OCI-LY7 (cell line): ENCODE measurements at regions not wholly inside any gene's neighbourhood (a gene's known extent, or its start where the extent isn't known, plus 50 kb on each side); places are given as distances from the start of the nearest gene placed in this dataset.
"Not testable (repeated sequence)": the region's sequence is repeated elsewhere in the genome, so short reads cannot be mapped to it uniquely, and the experiment has no call there.

Source experiments
- BruUV-seq: library from RNA; stranded (reverse); fragments of 400-500 nt; replicated peaks from 2 replicates; lab custom pipeline; 2021; lab: Mats Ljungman, UMichigan
- CTCF ChIA-PET: fragments of 300-600 bp; sonication (Branson Sonifier 250); formaldehyde crosslinking; loops from one replicate; lab custom pipeline; 2022; ENCODE audit warnings: antibody characterized with exemption; ENCODE audit not compliant: unreplicated experiment; lab: Charles Lee
- POLR2A ChIA-PET: fragments of 300-600 bp; sonication (Branson Sonifier 250); formaldehyde crosslinking; loops from one replicate; lab custom pipeline; 2022; ENCODE audit warnings: antibody characterized with exemption; lab: Charles Lee
- DNase-seq: peaks from one replicate; pipeline ENCODE4 v3.0.0-alpha.2; 2015; ENCODE audit warnings: low spot score
- H2AFZ ChIP-seq: fragments of 200-600 bp; sonication (generic), shearing (Covaris generic); 2 replicates; pipeline ENCODE4 v1.6.1; 2014; ENCODE audit warnings: mild to moderate bottlenecking, antibody characterized with exemption, low read length, moderate library complexity
- H3K27ac ChIP-seq: fragments of 200-600 bp; sonication (generic); 2 replicates; pipeline ENCODE4 v1.5.1; 2014; ENCODE audit warnings: mixed run types, low read depth, mild to moderate bottlenecking, moderate library complexity, low read length, inconsistent platforms; ENCODE audit not compliant: poor library complexity, severe bottlenecking
- H3K36me3 ChIP-seq: fragments of 200-600 bp; sonication (generic); 2 replicates; pipeline ENCODE4 v1.6.1; 2014; ENCODE audit warnings: mild to moderate bottlenecking, antibody characterized with exemption, low read length, moderate library complexity, mixed read lengths; ENCODE audit not compliant: insufficient read depth
- H3K4me1 ChIP-seq: fragments of 200-600 bp; sonication (generic); 2 replicates; pipeline ENCODE4 v1.5.1; 2014; ENCODE audit warnings: mild to moderate bottlenecking, low read length; ENCODE audit not compliant: insufficient read depth, poor library complexity, severe bottlenecking
- H3K4me2 ChIP-seq: fragments of 200-600 bp; sonication (generic); 2 replicates; pipeline ENCODE4 v1.6.1; 2014; ENCODE audit warnings: mild to moderate bottlenecking, low read length
- H3K4me3 ChIP-seq: fragments of 200-600 bp; sonication (generic); 2 replicates; pipeline ENCODE4 v1.5.1; 2014; ENCODE audit warnings: mild to moderate bottlenecking, low read depth, low read length; ENCODE audit not compliant: poor library complexity, severe bottlenecking
- H3K79me2 ChIP-seq: fragments of 200-600 bp; sonication (generic); 2 replicates; pipeline ENCODE4 v1.6.1; 2016; ENCODE audit warnings: low read depth, mild to moderate bottlenecking, low read length, moderate library complexity, mixed read lengths; ENCODE audit not compliant: insufficient read depth
- H3K9me2 ChIP-seq: fragments of 200-600 bp; sonication (generic); 2 replicates; pipeline ENCODE4 v1.6.1; 2016; ENCODE audit warnings: mild to moderate bottlenecking, low read length, mixed read lengths; ENCODE audit not compliant: insufficient read depth
- H3K9me3 ChIP-seq: fragments of 200-600 bp; sonication (generic); 2 replicates; pipeline ENCODE4 v1.6.1; 2014; ENCODE audit warnings: mild to moderate bottlenecking, mixed run types, low read length, mixed read lengths
- H4K20me1 ChIP-seq: fragments of 200-600 bp; sonication (generic); 2 replicates; pipeline ENCODE4 v1.6.1; 2014; ENCODE audit warnings: mild to moderate bottlenecking, antibody characterized with exemption, low read length, moderate library complexity, mixed read lengths; ENCODE audit not compliant: insufficient read depth
- CTCF ChIP-seq: fragments of 200-600 bp; sonication (generic); conservative IDR thresholded peaks from 2 replicates; pipeline ENCODE4 v1.5.1; 2014; ENCODE audit warnings: mild to moderate bottlenecking, antibody characterized with exemption, low read length, moderate library complexity, mixed read lengths
- EZH2phosphoT487 ChIP-seq: fragments of 200-600 bp; sonication (generic); IDR thresholded peaks from 2 replicates; pipeline ENCODE4 v1.6.1; 2018; ENCODE audit warnings: low read depth, borderline replicate concordance, mild to moderate bottlenecking, mixed run types, antibody characterized with exemption, low read length, moderate library complexity, mixed read lengths
- intact Hi-C: fragments of 100-400 bp; cut with micrococcal nuclease; formaldehyde crosslinking; loops from one replicate; pipeline ENCODE4 v1.10.0; 2022; ENCODE audit not compliant: unreplicated experiment

- CTCF ChIA-PET: no interaction called here
- intact Hi-C loops: no loop called here
Measured at GRCh38 chr1:30460661-30461060, 262.7 kb downstream of the MATN1 start.

DNA sequence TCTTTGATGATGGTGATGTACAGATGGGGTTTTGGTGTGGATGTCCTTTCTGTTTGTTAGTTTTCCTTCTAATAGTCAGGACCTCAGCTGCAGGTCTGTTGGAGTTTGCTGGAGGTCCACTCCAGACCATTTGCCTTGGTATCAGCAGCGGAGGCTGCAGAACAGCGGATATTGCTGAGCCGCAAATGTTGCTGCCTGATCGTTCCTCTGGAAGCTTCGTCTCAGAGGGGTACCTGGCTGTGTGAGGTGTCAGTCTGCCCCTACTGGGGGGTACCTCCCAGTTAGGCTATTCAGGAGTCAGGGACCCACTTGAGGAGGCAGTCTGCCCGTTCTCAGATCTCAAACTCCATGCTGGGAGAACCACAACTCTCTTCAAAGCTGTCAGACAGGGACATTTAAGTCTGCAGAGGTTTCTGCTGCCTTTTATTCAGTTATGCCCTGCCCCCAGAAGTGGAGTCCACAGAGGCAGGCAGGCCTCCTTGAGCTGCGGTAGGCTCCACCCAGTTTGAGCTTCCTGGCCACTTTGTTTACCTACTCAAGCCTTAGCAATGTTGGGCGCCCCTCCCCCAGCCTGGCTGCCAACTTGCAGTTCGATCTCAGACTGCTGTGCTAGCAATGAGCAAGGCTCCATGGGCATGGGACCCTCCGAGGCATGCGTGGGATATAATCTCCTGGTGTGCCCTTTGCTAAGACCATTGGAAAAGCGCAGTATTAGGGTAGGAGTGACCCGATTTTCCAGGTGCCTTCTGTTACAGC lies 264.5 kb downstream of the MATN1 start:
- H3K9me3 ChIP-seq, BruUV-seq, intact Hi-C loops, H3K4me3 ChIP-seq, H3K27ac ChIP-seq, H3K9me2 ChIP-seq, H3K4me2 ChIP-seq, CTCF ChIA-PET, H3K79me2 ChIP-seq, DNase-seq, H4K20me1 ChIP-seq, H3K36me3 ChIP-seq, H2AFZ ChIP-seq, H3K4me1 ChIP-seq, POLR2A ChIA-PET: not testable (repeated sequence)

More at GRCh38 chr1:30460661-30461060, 262.7 kb downstream of the MATN1 start:
- H2AFZ ChIP-seq: no peak overlapping the region
- no peaks in the 10 kb centered on the region for H3K9me2 ChIP-seq
- no peaks in the 10 kb centered on the region for H4K20me1 ChIP-seq
- no peak overlapping the region for H3K27ac ChIP-seq
- no peaks in the 10 kb centered on the region for H3K9me3 ChIP-seq
- POLR2A ChIA-PET: no interaction called here
- no peak for DNase-seq
- no TSS peak for BruUV-seq
- H3K4me3 ChIP-seq: no peak overlapping the region
- H3K4me1 ChIP-seq: no peaks in the 10 kb centered on the region
- H3K4me2 ChIP-seq: no peak overlapping the region
- TF ChIP-seq CTCF (no peak), EZH2phosphoT487 (no peak)
- H3K79me2 ChIP-seq: no peaks in the 10 kb centered on the region
- H3K36me3 ChIP-seq: no peaks in the 10 kb centered on the region

DNA sequence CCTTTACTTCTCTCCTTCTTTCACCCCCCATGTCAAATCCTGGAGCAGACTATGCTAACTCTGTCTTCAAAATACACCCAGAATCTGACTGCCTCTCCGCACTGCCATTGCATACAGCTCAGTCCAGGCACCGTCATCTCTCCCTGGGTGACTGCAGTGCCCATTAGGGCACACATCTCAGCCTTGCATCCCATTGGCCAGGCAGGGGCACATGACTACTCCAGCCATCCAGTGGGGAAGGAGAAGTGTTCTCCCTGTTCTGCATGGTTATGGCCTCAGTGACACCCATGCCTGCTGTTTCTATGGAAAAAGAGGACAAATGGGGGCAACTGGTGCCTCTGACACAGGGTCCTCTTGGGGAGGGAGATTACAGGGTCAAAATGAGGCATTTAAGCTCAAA lies 270.5 kb downstream of the MATN1 start:
- no peak overlapping the region for H3K4me3 ChIP-seq
- intact Hi-C loops: no loop called here
- no peak overlapping the region for H3K4me2 ChIP-seq
- H2AFZ ChIP-seq: no peak overlapping the region
- no peaks in the 10 kb centered on the region for H3K9me3 ChIP-seq
- no peak for TF ChIP-seq EZH2phosphoT487
- no peak for TF ChIP-seq CTCF
- no peaks in the 10 kb centered on the region for H3K79me2 ChIP-seq
- no peaks in the 10 kb centered on the region for H3K4me1 ChIP-seq
- no peak for DNase-seq
- POLR2A ChIA-PET: no interaction called here
- no TSS peak for BruUV-seq
- H3K27ac ChIP-seq: no peak overlapping the region
- no peaks in the 10 kb centered on the region for H3K36me3 ChIP-seq
- CTCF ChIA-PET: no interaction called here
- H4K20me1 ChIP-seq: no peaks in the 10 kb centered on the region
- no peaks in the 10 kb centered on the region for H3K9me2 ChIP-seq
